ENCODE measurements at regions not wholly inside any gene's neighbourhood (a gene's known extent, or its start where the extent isn't known, plus 50 kb on each side); places are given as distances from the start of the nearest gene placed in this dataset.

GRCh38 chr6:137283940-137284810 lies 65.0 kb upstream of the IFNGR1 start (continued):
- TF ChIP-seq ZBTB11 (CRISPR knock-in tag; IDR thresholded peaks at IDR 0.05) = no peak
- TF ChIP-seq CBFB (IDR thresholded peaks at IDR 0.05; ENCODE audit: low read depth) = peak; percentile 70
- peak; percentile 60; the same call in 1 of the 2 replicates for TF ChIP-seq IKZF1 (conservative IDR thresholded peaks at IDR 0.05)
- TF ChIP-seq NR2C2 (IDR thresholded peaks at IDR 0.05; ENCODE audit: borderline replicate concordance, control insufficient read depth, insufficient read length, low read depth) = no peak
- TF ChIP-seq CREM (IDR thresholded peaks at IDR 0.05; ENCODE audit: low read depth) = peak; percentile 86
- no peak for TF ChIP-seq ESRRA (IDR thresholded peaks at IDR 0.05; ENCODE audit: low read length)
- TF ChIP-seq EGR1 (IDR thresholded peaks at IDR 0.05; ENCODE audit: borderline replicate concordance in 1 of 2, low read depth in 2 of 2, low read length in 2 of 2) = 0 out of 3 replicates have a peak, but pooled peaks of 1 of the 2 experiments have one; percentile 40
- peak; percentile 33 to 35; a peak in 2 of 4 replicates for TF ChIP-seq EP300 (IDR thresholded peaks at IDR 0.05; ENCODE audit: borderline replicate concordance in 1 of 2, control insufficient read depth in 1 of 2, low read depth in 2 of 2, low read length in 2 of 2)
- no peak for TF ChIP-seq PAX8 (IDR thresholded peaks at IDR 0.05)
- peak; percentile 90; the same call in 1 of the 2 replicates for TF ChIP-seq FOXM1 (IDR thresholded peaks at IDR 0.05; ENCODE audit: low read depth, low read length)
- peak; percentile 47; the same call in 1 of the 2 replicates for TF ChIP-seq BCL11A (IDR thresholded peaks at IDR 0.05; ENCODE audit: low read depth, low read length)
- peak; percentile 91 for TF ChIP-seq PKNOX1 (IDR thresholded peaks at IDR 0.05)
- peak; percentile 96 for TF ChIP-seq NFIC (IDR thresholded peaks at IDR 0.05; ENCODE audit: low read depth, low read length)
- peak; percentile 72 for TF ChIP-seq BCL3 (IDR thresholded peaks at IDR 0.05; ENCODE audit: borderline replicate concordance, insufficient read depth, low read depth, low read length, poor library complexity, severe bottlenecking)
- no peak for TF ChIP-seq TBL1XR1 (IDR thresholded peaks at IDR 0.05; ENCODE audit: low read depth, low read length)
- TF ChIP-seq MEF2B (IDR thresholded peaks at IDR 0.05; ENCODE audit: partially characterized antibody, poor library complexity, severe bottlenecking) = peak; percentile 13
- TF ChIP-seq PML (IDR thresholded peaks at IDR 0.05; ENCODE audit: low read length) = peak; percentile 78
- TF ChIP-seq ZBED1 (IDR thresholded peaks at IDR 0.05; ENCODE audit: borderline replicate concordance) = peak; percentile 88; the same call in 1 of the 2 replicates
- peak; percentile 35; the same call in 1 of the 2 replicates for TF ChIP-seq CREB1 (IDR thresholded peaks at IDR 0.05; ENCODE audit: low read depth)
- no peak for TF ChIP-seq SUPT20H (IDR thresholded peaks at IDR 0.05; ENCODE audit: borderline replicate concordance, control insufficient read depth, low read depth, low read length)
- TF ChIP-seq RAD21 (IDR thresholded peaks at IDR 0.05; ENCODE audit: insufficient read depth, low read depth, low read length) = no peak

Measured in GM12878 (cell line).